HFF-Myc (cell line): ENCODE measurements at regions not wholly inside any gene's neighbourhood (a gene's known extent, or its start where the extent isn't known, plus 50 kb on each side); places are given as distances from the start of the nearest gene placed in this dataset.

ENCODE experiments used
- DNase-seq: peaks from one replicate; pipeline ENCODE4 v3.0.0-alpha.2; 2011; ENCODE audit warnings: low read depth; ENCODE audit errors: extremely low read depth
- H3K4me3 ChIP-seq: replicated peaks from 2 replicates; pipeline ENCODE4 v1.5.1; 2011; ENCODE audit warnings: low read depth, mild to moderate bottlenecking, control low read depth, low read length
- CTCF ChIP-seq: IDR thresholded peaks from 2 replicates; pipeline ENCODE4 v1.5.1; 2012; ENCODE audit warnings: mild to moderate bottlenecking, low read depth, low read length, control low read depth; ENCODE audit errors: missing control alignments

GRCh38 chr5:3654515-3654914, 58.9 kb downstream of the IRX1 start:
- no peak overlapping the region for H3K4me3 ChIP-seq
- no peak for DNase-seq
- TF ChIP-seq CTCF: no peak

GRCh38 chr5:3656803-3657202, 61.2 kb downstream of the IRX1 start:
- no peak for TF ChIP-seq CTCF
- DNase-seq: no peak

GRCh38 chr5:3657364-3658022, 61.9 kb downstream of the IRX1 start:
- DNase-seq: no peak
- TF ChIP-seq CTCF: no peak
- no peak overlapping the region for H3K4me3 ChIP-seq

More at GRCh38 chr5:3656803-3657202, 61.2 kb downstream of the IRX1 start:
- H3K4me3 ChIP-seq: no peak overlapping the region

GRCh38 chr5:3658929-3659328, 63.3 kb downstream of the IRX1 start:
- no peak for TF ChIP-seq CTCF
- no peak overlapping the region for H3K4me3 ChIP-seq
- DNase-seq: no peak

- TF ChIP-seq CTCF: no peak
- no peak for DNase-seq
- H3K4me3 ChIP-seq: no peak overlapping the region
These were observed 64.3 kb downstream of the IRX1 start for GRCh38 chr5:3659907-3660306.

GRCh38 chr5:3660630-3661029, 65.0 kb downstream of the IRX1 start:
- H3K4me3 ChIP-seq: no peak overlapping the region
- no peak for DNase-seq

More at GRCh38 chr5:3660630-3661029, 65.0 kb downstream of the IRX1 start:
- TF ChIP-seq CTCF: no peak
